Ovary (tissue), 7 donors: ENCODE measurements at regions not wholly inside any gene's neighbourhood (a gene's known extent, or its start where the extent isn't known, plus 50 kb on each side); places are given as distances from the start of the nearest gene placed in this dataset.

Experiments
- DNase-seq, 5 donors: peaks; one replicate each; pipeline ENCODE4 v3.0.0-alpha.2; 2019 to 2020
- H3K27ac ChIP-seq, 2 donors: fragments of 200-600 bp; one replicate each; pipeline versions ENCODE4 v1.5.1 to v1.8.0; 2019 to 2022
- H3K27me3 ChIP-seq: fragments of 200-600 bp; one replicate; pipeline ENCODE4 v1.8.0; 2022
- H3K36me3 ChIP-seq: fragments of 200-600 bp; sonication (generic); one replicate; pipeline ENCODE4 v1.5.1; 2019
- H3K4me1 ChIP-seq: one replicate; pipeline ENCODE4 v1.8.1; 2013; ENCODE audit warnings: mild to moderate bottlenecking, moderate library complexity; ENCODE audit not compliant: insufficient read depth
- H3K4me3 ChIP-seq: fragments of 200-600 bp; sonication (generic); one replicate; pipeline ENCODE4 v1.5.1; 2017
- H3K9me3 ChIP-seq, 2 donors: fragments of 200-600 bp in 1 of 2; sonication (generic) in 1 of 2; one replicate each; pipeline versions ENCODE4 v1.5.1 to v1.8.1; 2013 to 2019; ENCODE audit warnings: mild to moderate bottlenecking in 1 of 2, moderate library complexity in 1 of 2
- CTCF ChIP-seq, 3 donors: fragments of 450-650 bp in 2 of 3; fragments of 200-600 bp in 1 of 3; IDR thresholded peaks; one replicate each; pipeline versions ENCODE4 v1.5.1 to v1.8.0; 2016 to 2022; ENCODE audit warnings: antibody characterized with exemption in 3 of 3, mild to moderate bottlenecking in 1 of 3
- EP300 ChIP-seq: sonication (generic); formaldehyde crosslinking; IDR thresholded peaks from one replicate; pipeline ENCODE4 v1.6.1; 2017; ENCODE audit warnings: antibody characterized with exemption
- POLR2A ChIP-seq: fragments of 450-650 bp; IDR thresholded peaks from one replicate; pipeline ENCODE4 v1.6.1; 2017; ENCODE audit warnings: antibody characterized with exemption, mild to moderate bottlenecking, moderate library complexity
- WGBS, 3 donors: extraction: QIAGEN DNeasy Blood & Tissue Kit in 1 of 3; methylation state at CpG; one replicate each; pipeline versions ENCODE4 v1.1.5 to v1.1.7; 2013 to 2017; 5-methylcytosine and 5-hydroxymethylcytosine counted together
- intact Hi-C, 4 donors: fragments of 100-400 bp; cut with DNase I; formaldehyde crosslinking; loops; one replicate each; pipeline versions ENCODE4 v1.11.0 to v1.15.1; 2022 to 2023
- donor health status: DM: no; HTN: no; CAD: no; lungs with moderate emphysema.
- donor health status: DM: no; HTN: no; CAD: no.
- donor health status: Bipolar disorder and iron deficiency.
- donor health status: DM: no; HTN: no; CAD: no.
- donor health status: DM: yes; HTN: yes; CAD: no.

- Histone ChIP-seq H3K27me3 (no peaks in the 10 kb centered on the region), H3K4me3 (no peak overlapping the region), H3K4me1 (no peaks in the 10 kb centered on the region), H3K36me3 (no peaks in the 10 kb centered on the region), H3K27ac (no peak overlapping the region), H3K9me3 (no peaks in the 10 kb centered on the region)
- WGBS, 3 donors = 90 to 96% (median 92%) methylated on average over 10 of the region's 10 CpGs
- intact Hi-C loops = no loop called here
- no peak for TF ChIP-seq EP300
- no peak for TF ChIP-seq CTCF (IDR thresholded peaks at IDR 0.05)
- TF ChIP-seq POLR2A = no peak
- DNase-seq = no peak
Observed at GRCh38 chr5:124880903-124881697, 134.7 kb upstream of the ZNF608 start.

- Histone ChIP-seq H3K27me3 (no peaks in the 10 kb centered on the region), H3K36me3 (no peaks in the 10 kb centered on the region), H3K4me1 (peaks cover 2% of the 10 kb centered on the region), H3K4me3 (no peak overlapping the region), H3K27ac (no peak overlapping the region), H3K9me3 (no peaks in the 10 kb centered on the region)
- DNase-seq = no peak
- intact Hi-C loops = no loop called here
- WGBS, 3 donors = 87 to 89% (median 87%) methylated on average over 3 of the region's 3 CpGs
- TF ChIP-seq POLR2A (no peak), CTCF (IDR thresholded peaks at IDR 0.05) (no peak), EP300 (no peak)
Observed at GRCh38 chr5:124883681-124884080, 137.2 kb upstream of the ZNF608 start.

GRCh38 chr5:124884114-124884513 is 137.7 kb upstream of the ZNF608 start:
- Histone ChIP-seq H3K27ac (no peak overlapping the region), H3K4me3 (no peak overlapping the region), H3K27me3 (no peaks in the 10 kb centered on the region), H3K4me1 (peaks cover 2% of the 10 kb centered on the region), H3K9me3 (no peaks in the 10 kb centered on the region), H3K36me3 (no peaks in the 10 kb centered on the region)
- intact Hi-C loops = no loop called here
- TF ChIP-seq EP300 = no peak
- no peak for TF ChIP-seq CTCF (IDR thresholded peaks at IDR 0.05)
- TF ChIP-seq POLR2A = no peak
- DNase-seq = no peak
- 89 to 93% (median 91%) methylated on average over 6 of the region's 6 CpGs for WGBS, 3 donors

GRCh38 chr5:124885490-124885889 is 139.1 kb upstream of the ZNF608 start:
- TF ChIP-seq EP300 (no peak), CTCF (IDR thresholded peaks at IDR 0.05) (no peak), POLR2A (no peak)
- Histone ChIP-seq H3K27me3 (no peaks in the 10 kb centered on the region), H3K36me3 (no peaks in the 10 kb centered on the region), H3K4me3 (no peak overlapping the region), H3K4me1 (peaks cover 2% of the 10 kb centered on the region), H3K9me3 (no peaks in the 10 kb centered on the region), H3K27ac (no peak overlapping the region)
- intact Hi-C loops = no loop called here
- no peak for DNase-seq
- 96 to 97% (median 96%) methylated on average over 2 of the region's 2 CpGs for WGBS, 3 donors
